Cardiac muscle cell (in vitro differentiated cells and primary cell): ENCODE measurements at regions not wholly inside any gene's neighbourhood (a gene's known extent, or its start where the extent isn't known, plus 50 kb on each side); places are given as distances from the start of the nearest gene placed in this dataset.

ENCODE experiments used
- DNase-seq, 2 donors: peaks; one replicate each; pipeline versions ENCODE4 v3.0.0 to v3.0.0-alpha.2; 2010 to 2017; ENCODE audit warnings: low read depth in 1 of 2, low spot score in 1 of 2
- H3K27ac ChIP-seq: fragments of 200-600 bp; sonication (generic); 2 replicates; pipeline ENCODE4 v1.5.1; 2016
- H3K27me3 ChIP-seq: fragments of 200-600 bp; sonication (generic); 2 replicates; pipeline ENCODE4 v1.6.0; 2016; ENCODE audit warnings: control low read depth
- H3K36me3 ChIP-seq: fragments of 200-600 bp; sonication (generic); 2 replicates; pipeline ENCODE4 v1.5.1; 2016; ENCODE audit warnings: control low read depth
- H3K4me1 ChIP-seq: fragments of 200-600 bp; sonication (generic); 2 replicates; pipeline ENCODE4 v1.8.1; 2017; ENCODE audit warnings: low read depth, mild to moderate bottlenecking, mixed run types
- H3K4me3 ChIP-seq: fragments of 200-600 bp; sonication (generic); 2 replicates; pipeline ENCODE4 v1.5.1; 2016; ENCODE audit warnings: mild to moderate bottlenecking
- H3K9me3 ChIP-seq: fragments of 200-600 bp; sonication (generic); 2 replicates; pipeline ENCODE4 v1.5.1; 2017; ENCODE audit warnings: low read depth, mild to moderate bottlenecking, control low read depth
- CTCF ChIP-seq: IDR thresholded peaks from 2 replicates; pipeline ENCODE4 v1.5.1; 2012; ENCODE audit warnings: low read depth, mild to moderate bottlenecking, low read length

GRCh38 chr1:182242641-182243040 is 148.9 kb downstream of the GLUL start:
- H3K9me3 ChIP-seq: no peaks in the 10 kb centered on the region
- no peaks in the 10 kb centered on the region for H3K4me1 ChIP-seq
- no peak for TF ChIP-seq CTCF
- no peak for DNase-seq
- no peaks in the 10 kb centered on the region for H3K36me3 ChIP-seq
- H3K27ac ChIP-seq: no peak overlapping the region
- no peak overlapping the region for H3K4me3 ChIP-seq
- peaks cover 43% of the 10 kb centered on the region for H3K27me3 ChIP-seq

DNA sequence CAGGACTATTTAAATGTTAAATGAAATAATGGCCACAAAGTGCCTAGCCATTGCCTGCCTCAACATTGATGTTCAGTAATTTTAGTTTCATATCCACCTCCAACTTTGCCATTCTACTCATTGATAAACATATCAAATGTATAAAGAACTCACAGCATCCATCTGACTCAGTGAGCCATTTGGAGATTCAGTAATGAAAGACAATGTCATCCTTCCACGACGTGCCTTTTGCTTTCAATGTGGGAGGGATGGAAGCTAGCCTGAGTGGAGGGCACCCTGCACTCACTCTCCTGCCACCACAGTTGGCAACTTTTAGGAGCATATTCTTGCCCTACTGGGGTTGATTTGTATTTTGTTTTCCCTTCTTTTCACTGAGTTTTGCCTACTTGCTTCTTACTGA is 151.5 kb downstream of the GLUL start:
- Histone ChIP-seq H3K27ac (no peak overlapping the region), H3K27me3 (peaks cover 48% of the 10 kb centered on the region), H3K4me3 (no peak overlapping the region), H3K36me3 (no peaks in the 10 kb centered on the region), H3K4me1 (no peaks in the 10 kb centered on the region), H3K9me3 (no peaks in the 10 kb centered on the region)
- DNase-seq: no peak
- no peak for TF ChIP-seq CTCF

DNA sequence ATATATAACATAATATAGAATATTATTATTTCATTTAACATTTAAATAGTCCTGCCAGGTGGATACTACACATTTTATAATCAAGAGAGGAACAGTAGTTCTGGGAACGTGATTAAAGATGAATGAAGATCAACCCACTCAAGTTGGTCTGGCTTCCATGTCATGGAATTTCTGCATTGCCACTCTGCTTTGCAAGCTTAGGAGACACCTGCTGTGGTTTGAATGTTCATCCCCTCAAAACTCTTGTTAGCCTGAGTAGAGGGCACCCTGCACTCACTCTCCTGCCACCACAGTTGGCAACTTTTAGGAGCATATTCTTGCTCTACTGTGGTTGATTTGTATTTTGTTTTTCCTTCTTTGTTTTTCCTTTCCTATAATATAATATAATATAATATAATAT is 153.2 kb downstream of the GLUL start:
- Histone ChIP-seq H3K4me1 (no peaks in the 10 kb centered on the region), H3K9me3 (no peaks in the 10 kb centered on the region), H3K4me3 (no peak overlapping the region), H3K27ac (no peak overlapping the region), H3K36me3 (no peaks in the 10 kb centered on the region), H3K27me3 (peaks cover 49% of the 10 kb centered on the region)
- TF ChIP-seq CTCF: no peak
- no peak for DNase-seq

DNA sequence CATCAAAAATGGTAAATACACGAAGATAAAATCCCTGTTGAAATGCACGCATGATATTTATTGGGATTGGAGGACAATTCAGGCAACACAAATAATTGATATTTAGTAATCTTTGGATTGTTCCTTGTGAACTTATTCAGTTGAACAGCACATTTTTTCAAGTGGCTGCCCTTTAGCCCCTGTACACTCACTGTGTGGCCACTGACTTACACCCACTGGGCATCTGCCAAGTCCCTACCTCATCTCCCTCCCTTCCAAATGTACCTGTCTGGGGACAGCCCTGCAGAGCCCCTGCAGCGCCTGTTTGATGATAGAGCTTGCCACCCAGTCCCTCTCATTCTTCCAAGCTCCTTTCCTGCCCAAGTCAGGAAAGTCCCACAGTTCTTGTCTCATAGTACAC is 154.3 kb downstream of the GLUL start:
- peaks cover 47% of the 10 kb centered on the region for H3K27me3 ChIP-seq
- H3K4me1 ChIP-seq: no peaks in the 10 kb centered on the region
- no peaks in the 10 kb centered on the region for H3K9me3 ChIP-seq
- no peak overlapping the region for H3K27ac ChIP-seq
- no peak for TF ChIP-seq CTCF
- no peak overlapping the region for H3K4me3 ChIP-seq
- no peaks in the 10 kb centered on the region for H3K36me3 ChIP-seq
- DNase-seq: no peak

GRCh38 chr1:182236651-182237077 is 154.9 kb downstream of the GLUL start:
- Histone ChIP-seq H3K27ac (no peak overlapping the region), H3K36me3 (no peaks in the 10 kb centered on the region), H3K4me1 (no peaks in the 10 kb centered on the region), H3K4me3 (no peak overlapping the region), H3K27me3 (peaks cover 40% of the 10 kb centered on the region), H3K9me3 (no peaks in the 10 kb centered on the region)
- TF ChIP-seq CTCF: no peak
- DNase-seq: no peak
